ENCODE measurements at regions not wholly inside any gene's neighbourhood (a gene's known extent, or its start where the extent isn't known, plus 50 kb on each side); places are given as distances from the start of the nearest gene placed in this dataset.

DNA sequence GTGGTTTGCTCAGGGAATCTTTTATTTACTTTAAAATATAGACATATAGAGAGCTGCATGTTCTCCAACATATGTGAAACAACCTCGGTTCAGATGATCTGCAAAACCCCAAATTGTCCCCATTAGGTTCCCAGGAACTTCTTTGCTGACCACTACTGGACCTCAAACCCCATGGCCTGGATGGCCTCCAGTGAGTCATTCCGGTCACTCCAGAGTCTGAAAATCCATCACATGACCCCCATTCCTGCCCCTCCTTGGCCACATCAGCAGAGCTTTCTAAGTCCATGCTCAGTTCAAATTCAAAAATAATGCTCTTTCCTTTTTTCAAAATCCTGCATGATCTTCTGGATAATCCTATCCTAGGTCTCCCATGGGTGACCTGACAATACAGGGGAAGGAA is 271.0 kb downstream of the TNS1 start:
- TF ChIP-seq, protein P1, sequence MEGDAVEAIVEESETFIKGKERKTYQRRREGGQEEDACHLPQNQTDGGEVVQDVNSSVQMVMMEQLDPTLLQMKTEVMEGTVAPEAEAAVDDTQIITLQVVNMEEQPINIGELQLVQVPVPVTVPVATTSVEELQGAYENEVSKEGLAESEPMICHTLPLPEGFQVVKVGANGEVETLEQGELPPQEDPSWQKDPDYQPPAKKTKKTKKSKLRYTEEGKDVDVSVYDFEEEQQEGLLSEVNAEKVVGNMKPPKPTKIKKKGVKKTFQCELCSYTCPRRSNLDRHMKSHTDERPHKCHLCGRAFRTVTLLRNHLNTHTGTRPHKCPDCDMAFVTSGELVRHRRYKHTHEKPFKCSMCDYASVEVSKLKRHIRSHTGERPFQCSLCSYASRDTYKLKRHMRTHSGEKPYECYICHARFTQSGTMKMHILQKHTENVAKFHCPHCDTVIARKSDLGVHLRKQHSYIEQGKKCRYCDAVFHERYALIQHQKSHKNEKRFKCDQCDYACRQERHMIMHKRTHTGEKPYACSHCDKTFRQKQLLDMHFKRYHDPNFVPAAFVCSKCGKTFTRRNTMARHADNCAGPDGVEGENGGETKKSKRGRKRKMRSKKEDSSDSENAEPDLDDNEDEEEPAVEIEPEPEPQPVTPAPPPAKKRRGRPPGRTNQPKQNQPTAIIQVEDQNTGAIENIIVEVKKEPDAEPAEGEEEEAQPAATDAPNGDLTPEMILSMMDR (IDR thresholded peaks at IDR 0.05; ENCODE audit: insufficient read depth, low read depth, low read length) = no peak
- no peak for TF ChIP-seq EZH2 (IDR thresholded peaks at IDR 0.05; ENCODE audit: insufficient read depth, low read length)
